CD4-positive, alpha-beta memory T cell (primary cell): ENCODE measurements at regions not wholly inside any gene's neighbourhood (a gene's known extent, or its start where the extent isn't known, plus 50 kb on each side); places are given as distances from the start of the nearest gene placed in this dataset.

Experiments
- CTCF ChIA-PET: fragments of 350-600 bp; sonication (Branson Sonifier 250); formaldehyde crosslinking; loops from one replicate; lab custom pipeline; 2021; ENCODE audit warnings: inconsistent platforms; ENCODE audit not compliant: partially characterized antibody; lab: Charles Lee
- POLR2A ChIA-PET: fragments of 350-600 bp; sonication (Branson Sonifier 250); formaldehyde crosslinking; loops from one replicate; lab custom pipeline; 2021; ENCODE audit not compliant: partially characterized antibody; lab: Charles Lee
- DNase-seq, 5 donors: peaks; one replicate each; pipeline versions ENCODE4 v3.0.0 to v3.0.0-alpha.2; 2020 to 2022; ENCODE audit warnings: mixed read lengths in 1 of 5
- H3K27ac ChIP-seq: one replicate; pipeline ENCODE4 v1.7.0; 2013; ENCODE audit warnings: low read depth, low read length
- H3K27me3 ChIP-seq: 2 replicates; pipeline ENCODE4 v1.7.0; 2013; ENCODE audit warnings: mild to moderate bottlenecking, low read length, moderate library complexity; ENCODE audit not compliant: insufficient read depth
- H3K36me3 ChIP-seq: 2 replicates; pipeline ENCODE4 v1.7.0; 2013; ENCODE audit warnings: mild to moderate bottlenecking, low read length, moderate library complexity; ENCODE audit not compliant: insufficient read depth
- H3K4me1 ChIP-seq: 2 replicates; pipeline ENCODE4 v1.7.0; 2013; ENCODE audit warnings: mild to moderate bottlenecking, low read length, moderate library complexity; ENCODE audit not compliant: insufficient read depth
- H3K4me3 ChIP-seq, 2 donors: one replicate each; pipeline ENCODE4 v1.7.0; 2013; ENCODE audit warnings: low read length in 2 of 2, mild to moderate bottlenecking in 1 of 2
- H3K9me3 ChIP-seq, 2 donors: one replicate each; pipeline ENCODE4 v1.7.0; 2013; ENCODE audit warnings: low read length in 2 of 2, control low read depth in 1 of 2; ENCODE audit not compliant: control insufficient read depth in 1 of 2
- H3K27ac Mint-ChIP-seq, 7 donors: one replicate each; pipeline ENCODE4 v1.8.0; 2020 to 2021; ENCODE audit warnings: mixed read lengths in 7 of 7, mild to moderate bottlenecking in 6 of 7, inconsistent platforms in 3 of 7, moderate library complexity in 3 of 7
- H3K27me3 Mint-ChIP-seq, 2 donors: one replicate each; pipeline ENCODE4 v1.8.0; 2020 to 2021; ENCODE audit warnings: mixed read lengths in 2 of 2
- H3K36me3 Mint-ChIP-seq, 2 donors: one replicate each; pipeline ENCODE4 v1.8.0; 2020 to 2021; ENCODE audit warnings: mixed read lengths in 2 of 2, inconsistent platforms in 1 of 2, mild to moderate bottlenecking in 1 of 2
- H3K4me1 Mint-ChIP-seq, 4 donors: one replicate each; pipeline ENCODE4 v1.8.0; 2020 to 2021; ENCODE audit warnings: mixed read lengths in 4 of 4, mild to moderate bottlenecking in 1 of 4
- H3K4me3 Mint-ChIP-seq, 8 donors: one replicate each; pipeline ENCODE4 v1.8.0; 2020 to 2021; ENCODE audit warnings: mixed read lengths in 8 of 8, mild to moderate bottlenecking in 7 of 8, moderate library complexity in 6 of 8, inconsistent platforms in 3 of 8
- H3K9me3 Mint-ChIP-seq, 8 donors: one replicate each; pipeline ENCODE4 v1.8.0; 2020 to 2021; ENCODE audit warnings: mixed read lengths in 8 of 8, mild to moderate bottlenecking in 5 of 8, inconsistent platforms in 3 of 8, moderate library complexity in 1 of 8
- intact Hi-C: fragments of 100-400 bp; cut with micrococcal nuclease; formaldehyde crosslinking; loops from one replicate; pipeline ENCODE4 v1.15.1; 2023

- POLR2A ChIA-PET: no interaction called here
- no peaks in the 10 kb centered on the region for H3K4me1 Mint-ChIP-seq
These were observed 370.0 kb downstream of the FBXO8 start for GRCh38 chr4:173913496-173913895.

GRCh38 chr4:173912384-173912783, 371.1 kb downstream of the FBXO8 start:
- Mint-ChIP-seq H3K27ac (no peak overlapping the region), H3K36me3 (no peaks in the 10 kb centered on the region), H3K27me3 (no peaks in the 10 kb centered on the region), H3K9me3 (no peaks in the 10 kb centered on the region), H3K4me1 (no peaks in the 10 kb centered on the region), H3K4me3 (no peak overlapping the region)
- POLR2A ChIA-PET: no interaction called here
- CTCF ChIA-PET: no interaction called here
- no peak for DNase-seq
- no peaks in the 10 kb centered on the region for H3K4me1 ChIP-seq
- H3K27ac ChIP-seq: no peak overlapping the region
- H3K9me3 ChIP-seq: no peaks in the 10 kb centered on the region
- intact Hi-C loops: no loop called here
- H3K36me3 ChIP-seq: no peaks in the 10 kb centered on the region
- H3K27me3 ChIP-seq: no peaks in the 10 kb centered on the region
- H3K4me3 ChIP-seq: no peak overlapping the region

More at GRCh38 chr4:173913496-173913895, 370.0 kb downstream of the FBXO8 start:
- Histone ChIP-seq H3K27me3 (no peaks in the 10 kb centered on the region), H3K36me3 (no peaks in the 10 kb centered on the region), H3K4me1 (no peaks in the 10 kb centered on the region), H3K27ac (no peak overlapping the region), H3K9me3 (no peaks in the 10 kb centered on the region), H3K4me3 (no peak overlapping the region)
- H3K9me3 Mint-ChIP-seq: no peaks in the 10 kb centered on the region
- H3K36me3 Mint-ChIP-seq: no peaks in the 10 kb centered on the region
- H3K27me3 Mint-ChIP-seq: no peaks in the 10 kb centered on the region
- H3K4me3 Mint-ChIP-seq: no peak overlapping the region
- no peak overlapping the region for H3K27ac Mint-ChIP-seq
- CTCF ChIA-PET: no interaction called here
- no peak for DNase-seq
- intact Hi-C loops: no loop called here

- Histone ChIP-seq H3K36me3 (no peaks in the 10 kb centered on the region), H3K4me3 (no peak overlapping the region), H3K27me3 (no peaks in the 10 kb centered on the region), H3K4me1 (no peaks in the 10 kb centered on the region), H3K9me3 (no peaks in the 10 kb centered on the region), H3K27ac (no peak overlapping the region)
- no peak overlapping the region for H3K27ac Mint-ChIP-seq
- ChIA-PET POLR2A (no interaction called here), CTCF (no interaction called here)
- DNase-seq: no peak
- H3K4me3 Mint-ChIP-seq: no peak overlapping the region
- no peaks in the 10 kb centered on the region for H3K36me3 Mint-ChIP-seq
- no peaks in the 10 kb centered on the region for H3K9me3 Mint-ChIP-seq
- H3K4me1 Mint-ChIP-seq: no peaks in the 10 kb centered on the region
- H3K27me3 Mint-ChIP-seq: no peaks in the 10 kb centered on the region
- intact Hi-C loops: no loop called here
These were observed 372.6 kb downstream of the FBXO8 start for GRCh38 chr4:173910891-173911290.

- no peak overlapping the region for H3K4me3 Mint-ChIP-seq
- POLR2A ChIA-PET: no interaction called here
- no peaks in the 10 kb centered on the region for H3K27me3 ChIP-seq
- H3K4me1 ChIP-seq: no peaks in the 10 kb centered on the region
- DNase-seq: no peak
- no peak overlapping the region for H3K27ac ChIP-seq
- no peak overlapping the region for H3K4me3 ChIP-seq
- no peaks in the 10 kb centered on the region for H3K36me3 Mint-ChIP-seq
- no peaks in the 10 kb centered on the region for H3K27me3 Mint-ChIP-seq
- no peak overlapping the region for H3K27ac Mint-ChIP-seq
- no peaks in the 10 kb centered on the region for H3K36me3 ChIP-seq
- H3K9me3 ChIP-seq: no peaks in the 10 kb centered on the region
- CTCF ChIA-PET: no interaction called here
- H3K4me1 Mint-ChIP-seq: no peaks in the 10 kb centered on the region
- intact Hi-C loops: no loop called here
- no peaks in the 10 kb centered on the region for H3K9me3 Mint-ChIP-seq
These were observed 374.2 kb downstream of the FBXO8 start for GRCh38 chr4:173909294-173909693.

- H3K4me3 ChIP-seq: no peak overlapping the region
- CTCF ChIA-PET: no interaction called here
These were observed 369.8 kb upstream of the HAND2 start for GRCh38 chr4:173899813-173900212.

GRCh38 chr4:173891072-173891471, 361.0 kb upstream of the HAND2 start:
- ChIA-PET POLR2A (no interaction called here), CTCF (no interaction called here)
- no peaks in the 10 kb centered on the region for H3K4me1 Mint-ChIP-seq
- Histone ChIP-seq H3K27ac (no peak overlapping the region), H3K4me3 (no peak overlapping the region), H3K27me3 (no peaks in the 10 kb centered on the region), H3K9me3 (no peaks in the 10 kb centered on the region), H3K4me1 (no peaks in the 10 kb centered on the region), H3K36me3 (no peaks in the 10 kb centered on the region)
- peaks cover 0 to 2% of the 10 kb centered on the region in 2 donors for H3K27me3 Mint-ChIP-seq
- H3K4me3 Mint-ChIP-seq: no peak overlapping the region
- no peak for DNase-seq
- no peaks in the 10 kb centered on the region for H3K36me3 Mint-ChIP-seq
- intact Hi-C loops: no loop called here
- H3K27ac Mint-ChIP-seq: no peak overlapping the region
- peaks cover 0 to 24% (median 14%) of the 10 kb centered on the region in 8 donors for H3K9me3 Mint-ChIP-seq

More at GRCh38 chr4:173899813-173900212, 369.8 kb upstream of the HAND2 start:
- Mint-ChIP-seq H3K4me1 (no peaks in the 10 kb centered on the region), H3K4me3 (no peak overlapping the region), H3K27me3 (no peaks in the 10 kb centered on the region), H3K36me3 (no peaks in the 10 kb centered on the region), H3K9me3 (peaks cover 0 to 4% (median 0%) of the 10 kb centered on the region in 8 donors), H3K27ac (no peak overlapping the region)
- no peak for DNase-seq
- no peak overlapping the region for H3K27ac ChIP-seq
- H3K36me3 ChIP-seq: no peaks in the 10 kb centered on the region
- intact Hi-C loops: no loop called here
- POLR2A ChIA-PET: no interaction called here
- H3K9me3 ChIP-seq: no peaks in the 10 kb centered on the region
- H3K27me3 ChIP-seq: no peaks in the 10 kb centered on the region
- no peaks in the 10 kb centered on the region for H3K4me1 ChIP-seq

GRCh38 chr4:173883821-173884220, 353.8 kb upstream of the HAND2 start:
- no peak overlapping the region for H3K27ac Mint-ChIP-seq
- DNase-seq: no peak
- no peaks in the 10 kb centered on the region for H3K27me3 Mint-ChIP-seq
- ChIA-PET CTCF (no interaction called here), POLR2A (no interaction called here)
- no peaks in the 10 kb centered on the region for H3K27me3 ChIP-seq
- no peaks in the 10 kb centered on the region for H3K4me1 ChIP-seq
- no peaks in the 10 kb centered on the region for H3K36me3 Mint-ChIP-seq
- peaks cover 0 to 23% (median 5%) of the 10 kb centered on the region in 8 donors for H3K9me3 Mint-ChIP-seq
- no peaks in the 10 kb centered on the region for H3K36me3 ChIP-seq
- H3K9me3 ChIP-seq: no peaks in the 10 kb centered on the region
- no peaks in the 10 kb centered on the region for H3K4me1 Mint-ChIP-seq
- no peak overlapping the region for H3K27ac ChIP-seq
- intact Hi-C loops: no loop called here
- no peak overlapping the region for H3K4me3 Mint-ChIP-seq
- H3K4me3 ChIP-seq: no peak overlapping the region

GRCh38 chr4:173880897-173881296, 350.9 kb upstream of the HAND2 start:
- Histone ChIP-seq H3K27me3 (no peaks in the 10 kb centered on the region), H3K36me3 (no peaks in the 10 kb centered on the region), H3K9me3 (no peaks in the 10 kb centered on the region), H3K4me1 (no peaks in the 10 kb centered on the region), H3K27ac (no peak overlapping the region), H3K4me3 (no peak overlapping the region)
- Mint-ChIP-seq H3K27ac (no peak overlapping the region), H3K36me3 (no peaks in the 10 kb centered on the region), H3K27me3 (no peaks in the 10 kb centered on the region), H3K9me3 (peaks cover 0 to 3% (median under 1%) of the 10 kb centered on the region in 8 donors), H3K4me3 (no peak overlapping the region), H3K4me1 (no peaks in the 10 kb centered on the region)
- DNase-seq: no peak
- POLR2A ChIA-PET: no interaction called here
- intact Hi-C loops: no loop called here
- CTCF ChIA-PET: no interaction called here
